ENCODE measurements at regions not wholly inside any gene's neighbourhood (a gene's known extent, or its start where the extent isn't known, plus 50 kb on each side); places are given as distances from the start of the nearest gene placed in this dataset.

DNA sequence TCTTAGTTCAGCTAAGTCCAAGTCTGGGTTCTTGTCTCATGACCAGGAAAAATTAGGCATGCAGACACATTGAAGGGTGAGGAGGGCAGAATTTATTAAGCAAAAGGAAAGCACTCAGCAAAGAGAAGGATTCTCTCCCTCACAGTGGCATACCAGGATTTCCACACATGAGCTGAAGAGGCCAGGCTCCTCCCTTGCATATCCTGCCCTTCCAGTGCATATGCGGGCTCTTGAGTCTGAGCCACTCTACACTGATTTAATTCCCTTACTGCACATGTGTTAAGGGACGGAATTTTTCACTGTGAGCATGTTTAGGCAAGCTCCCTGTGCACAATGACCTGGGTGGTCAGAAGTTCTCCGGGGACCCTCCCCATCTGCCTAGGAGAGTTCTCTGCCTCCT is 652.7 kb upstream of the POM121L12 start:
- Histone ChIP-seq H3K27me3 (replicated peaks) (no peaks in the 10 kb centered on the region), H3K4me3 (ENCODE audit: low read depth, low read length) (no peak overlapping the region), H3K27ac (no peak overlapping the region), H3K36me3 (replicated peaks) (no peaks in the 10 kb centered on the region)
- in situ Hi-C loops (cut with HindIII; ENCODE audit: low pct_ligation_motif_present, low sequenced_read_pairs) = no loop called here
- TF ChIP-seq, protein P1, sequence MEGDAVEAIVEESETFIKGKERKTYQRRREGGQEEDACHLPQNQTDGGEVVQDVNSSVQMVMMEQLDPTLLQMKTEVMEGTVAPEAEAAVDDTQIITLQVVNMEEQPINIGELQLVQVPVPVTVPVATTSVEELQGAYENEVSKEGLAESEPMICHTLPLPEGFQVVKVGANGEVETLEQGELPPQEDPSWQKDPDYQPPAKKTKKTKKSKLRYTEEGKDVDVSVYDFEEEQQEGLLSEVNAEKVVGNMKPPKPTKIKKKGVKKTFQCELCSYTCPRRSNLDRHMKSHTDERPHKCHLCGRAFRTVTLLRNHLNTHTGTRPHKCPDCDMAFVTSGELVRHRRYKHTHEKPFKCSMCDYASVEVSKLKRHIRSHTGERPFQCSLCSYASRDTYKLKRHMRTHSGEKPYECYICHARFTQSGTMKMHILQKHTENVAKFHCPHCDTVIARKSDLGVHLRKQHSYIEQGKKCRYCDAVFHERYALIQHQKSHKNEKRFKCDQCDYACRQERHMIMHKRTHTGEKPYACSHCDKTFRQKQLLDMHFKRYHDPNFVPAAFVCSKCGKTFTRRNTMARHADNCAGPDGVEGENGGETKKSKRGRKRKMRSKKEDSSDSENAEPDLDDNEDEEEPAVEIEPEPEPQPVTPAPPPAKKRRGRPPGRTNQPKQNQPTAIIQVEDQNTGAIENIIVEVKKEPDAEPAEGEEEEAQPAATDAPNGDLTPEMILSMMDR (IDR thresholded peaks at IDR 0.05; ENCODE audit: low read depth, low read length, missing control alignments) = no peak
- no peak for DNase-seq

- Histone ChIP-seq H3K27me3 (replicated peaks) (no peaks in the 10 kb centered on the region), H3K36me3 (replicated peaks) (no peaks in the 10 kb centered on the region), H3K27ac (no peak overlapping the region), H3K4me3 (ENCODE audit: low read depth, low read length) (no peak overlapping the region)
- DNase-seq = no peak
- in situ Hi-C loops (cut with HindIII; ENCODE audit: low pct_ligation_motif_present, low sequenced_read_pairs) = no loop called here
- TF ChIP-seq, protein P1 (IDR thresholded peaks at IDR 0.05; ENCODE audit: low read depth, low read length, missing control alignments) = no peak
Measured at GRCh38 chr7:52369922-52370321, 665.5 kb upstream of the POM121L12 start.

GRCh38 chr7:52365349-52365748 is 670.1 kb upstream of the POM121L12 start:
- no peak overlapping the region for H3K27ac ChIP-seq
- TF ChIP-seq, protein P1 (IDR thresholded peaks at IDR 0.05; ENCODE audit: low read depth, low read length, missing control alignments) = no peak
- H3K36me3 ChIP-seq (replicated peaks) = no peaks in the 10 kb centered on the region
- DNase-seq = no peak
- in situ Hi-C loops (cut with HindIII; ENCODE audit: low pct_ligation_motif_present, low sequenced_read_pairs) = no loop called here
- no peaks in the 10 kb centered on the region for H3K27me3 ChIP-seq (replicated peaks)
- H3K4me3 ChIP-seq (ENCODE audit: low read depth, low read length) = no peak overlapping the region

GRCh38 chr7:52362521-52362920 is 672.9 kb upstream of the POM121L12 start:
- TF ChIP-seq, protein P1 (IDR thresholded peaks at IDR 0.05; ENCODE audit: low read depth, low read length, missing control alignments) = no peak
- Histone ChIP-seq H3K4me3 (ENCODE audit: low read depth, low read length) (no peak overlapping the region), H3K36me3 (replicated peaks) (no peaks in the 10 kb centered on the region), H3K27me3 (replicated peaks) (no peaks in the 10 kb centered on the region), H3K27ac (no peak overlapping the region)
- DNase-seq = no peak
- in situ Hi-C loops (cut with HindIII; ENCODE audit: low pct_ligation_motif_present, low sequenced_read_pairs) = no loop called here

DNA sequence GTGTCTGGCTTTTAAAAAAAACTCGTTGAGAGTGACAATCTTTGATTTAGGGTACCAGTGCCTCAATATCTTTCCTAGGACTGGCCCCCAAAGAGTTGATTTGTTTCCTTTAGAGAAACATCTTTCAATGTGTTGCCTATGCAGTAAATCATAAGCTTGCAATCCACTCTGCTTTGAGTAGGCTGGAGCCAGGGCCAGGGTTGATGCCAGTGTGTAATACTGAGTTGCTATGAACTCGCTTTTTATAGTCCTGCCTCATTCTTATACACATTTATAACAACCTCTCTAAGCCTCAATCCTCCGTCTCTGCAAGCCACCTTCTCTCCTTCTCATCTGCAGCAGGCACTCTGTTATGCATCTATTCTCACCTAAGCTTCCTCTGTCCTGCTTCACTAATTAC is 674.9 kb upstream of the POM121L12 start:
- TF ChIP-seq, protein P1 (IDR thresholded peaks at IDR 0.05; ENCODE audit: low read depth, low read length, missing control alignments) = no peak
- Histone ChIP-seq H3K27ac (no peak overlapping the region), H3K36me3 (replicated peaks) (no peaks in the 10 kb centered on the region), H3K4me3 (ENCODE audit: low read depth, low read length) (no peak overlapping the region), H3K27me3 (replicated peaks) (no peaks in the 10 kb centered on the region)
- no peak for DNase-seq
- in situ Hi-C loops (cut with HindIII; ENCODE audit: low pct_ligation_motif_present, low sequenced_read_pairs) = no loop called here

GRCh38 chr7:52355053-52355452 is 680.4 kb upstream of the POM121L12 start:
- Histone ChIP-seq H3K27me3 (replicated peaks) (no peaks in the 10 kb centered on the region), H3K36me3 (replicated peaks) (no peaks in the 10 kb centered on the region), H3K27ac (no peak overlapping the region), H3K4me3 (ENCODE audit: low read depth, low read length) (no peak overlapping the region)
- TF ChIP-seq, protein P1 (IDR thresholded peaks at IDR 0.05; ENCODE audit: low read depth, low read length, missing control alignments) = no peak
- no peak for DNase-seq
- in situ Hi-C loops (cut with HindIII; ENCODE audit: low pct_ligation_motif_present, low sequenced_read_pairs) = no loop called here

Data from brain microvascular endothelial cell (primary cell).